ENCODE measurements at regions not wholly inside any gene's neighbourhood (a gene's known extent, or its start where the extent isn't known, plus 50 kb on each side); places are given as distances from the start of the nearest gene placed in this dataset.

DNA sequence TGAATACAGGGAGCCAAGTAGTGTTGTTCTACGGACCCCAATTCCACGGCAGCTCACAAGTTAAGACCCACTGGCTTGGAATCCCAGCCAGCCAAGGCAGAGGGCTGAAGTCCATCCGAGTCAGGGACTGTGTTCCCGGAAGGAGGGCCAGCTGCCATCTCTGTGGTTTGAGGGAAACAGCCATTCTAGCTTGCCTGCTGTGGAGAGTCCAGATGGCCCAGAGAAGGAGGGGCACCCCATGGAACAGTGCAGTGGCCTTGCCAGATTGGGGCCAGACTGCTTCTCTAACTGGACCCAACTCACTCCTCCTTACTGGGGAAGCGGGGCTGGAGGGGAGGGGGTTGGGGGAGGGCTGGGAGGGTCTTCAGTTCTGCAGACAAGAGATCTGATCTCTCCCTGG is 156.4 kb downstream of the FAM181B start:
- TF ChIP-seq, protein P1, sequence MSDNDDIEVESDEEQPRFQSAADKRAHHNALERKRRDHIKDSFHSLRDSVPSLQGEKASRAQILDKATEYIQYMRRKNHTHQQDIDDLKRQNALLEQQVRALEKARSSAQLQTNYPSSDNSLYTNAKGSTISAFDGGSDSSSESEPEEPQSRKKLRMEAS (IDR thresholded peaks at IDR 0.05): no peak
- TF ChIP-seq RAD21 (IDR thresholded peaks at IDR 0.05): no peak
- TF ChIP-seq, protein P2, sequence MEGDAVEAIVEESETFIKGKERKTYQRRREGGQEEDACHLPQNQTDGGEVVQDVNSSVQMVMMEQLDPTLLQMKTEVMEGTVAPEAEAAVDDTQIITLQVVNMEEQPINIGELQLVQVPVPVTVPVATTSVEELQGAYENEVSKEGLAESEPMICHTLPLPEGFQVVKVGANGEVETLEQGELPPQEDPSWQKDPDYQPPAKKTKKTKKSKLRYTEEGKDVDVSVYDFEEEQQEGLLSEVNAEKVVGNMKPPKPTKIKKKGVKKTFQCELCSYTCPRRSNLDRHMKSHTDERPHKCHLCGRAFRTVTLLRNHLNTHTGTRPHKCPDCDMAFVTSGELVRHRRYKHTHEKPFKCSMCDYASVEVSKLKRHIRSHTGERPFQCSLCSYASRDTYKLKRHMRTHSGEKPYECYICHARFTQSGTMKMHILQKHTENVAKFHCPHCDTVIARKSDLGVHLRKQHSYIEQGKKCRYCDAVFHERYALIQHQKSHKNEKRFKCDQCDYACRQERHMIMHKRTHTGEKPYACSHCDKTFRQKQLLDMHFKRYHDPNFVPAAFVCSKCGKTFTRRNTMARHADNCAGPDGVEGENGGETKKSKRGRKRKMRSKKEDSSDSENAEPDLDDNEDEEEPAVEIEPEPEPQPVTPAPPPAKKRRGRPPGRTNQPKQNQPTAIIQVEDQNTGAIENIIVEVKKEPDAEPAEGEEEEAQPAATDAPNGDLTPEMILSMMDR (IDR thresholded peaks at IDR 0.05; ENCODE audit: low read depth, low read length, missing input control): no peak

All from liver (tissue), 3 donors.